IPS DF 4.7 (cell line): ENCODE measurements at regions not wholly inside any gene's neighbourhood (a gene's known extent, or its start where the extent isn't known, plus 50 kb on each side); places are given as distances from the start of the nearest gene placed in this dataset.
"Not testable (repeated sequence)": the region's sequence is repeated elsewhere in the genome, so short reads cannot be mapped to it uniquely, and the experiment has no call there.

Experiments
- DNase-seq: peaks from one replicate; pipeline ENCODE4 v3.0.0-alpha.2; 2013; ENCODE audit warnings: low spot score; ENCODE audit errors: extremely low read depth

GRCh38 chr1:104776-105175 lies 346.7 kb downstream of the OR4F29 start:
- DNase-seq, result not testable (repeated sequence)

- DNase-seq, result not testable (repeated sequence)
Measured at GRCh38 chr1:99481-99880, 352.0 kb downstream of the OR4F29 start.

GRCh38 chr1:98811-99210 lies 352.7 kb downstream of the OR4F29 start:
- not testable (repeated sequence) for DNase-seq

GRCh38 chr1:91279-91678 lies 360.2 kb downstream of the OR4F29 start:
- not testable (repeated sequence) for DNase-seq

- not testable (repeated sequence) for DNase-seq
Measured at GRCh38 chr1:88110-88509, 363.4 kb downstream of the OR4F29 start.

GRCh38 chr1:79152-79551 lies 372.3 kb downstream of the OR4F29 start:
- DNase-seq, result not testable (repeated sequence)

GRCh38 chr1:65119-65518 lies 386.4 kb downstream of the OR4F29 start, which contains the start of gene OR4F5:
OR4F5 (plus strand) TSS chr1:65419.
- not testable (repeated sequence) for DNase-seq

- not testable (repeated sequence) for DNase-seq
Measured at GRCh38 chr1:56014-56531, 395.4 kb downstream of the OR4F29 start.

- not testable (repeated sequence) for DNase-seq
Measured at GRCh38 chr1:53182-53581, 398.3 kb downstream of the OR4F29 start.

GRCh38 chr1:41965-42466 lies 409.5 kb downstream of the OR4F29 start:
- DNase-seq, result not testable (repeated sequence)

- DNase-seq, result not testable (repeated sequence)
Measured at GRCh38 chr1:41197-41596, 410.3 kb downstream of the OR4F29 start.

- DNase-seq, result not testable (repeated sequence)
Measured at GRCh38 chr1:29183-29582, 422.3 kb downstream of the OR4F29 start.

GRCh38 chr1:17298-17697 lies 434.2 kb downstream of the OR4F29 start:
- not testable (repeated sequence) for DNase-seq

- not testable (repeated sequence) for DNase-seq
Measured at GRCh38 chr1:16025-16424, 435.5 kb downstream of the OR4F29 start.

- DNase-seq, result not testable (repeated sequence)
Measured at GRCh38 chr1:9941-10717, 441.3 kb downstream of the OR4F29 start.
